Spleen (tissue), 11 donors: ENCODE measurements at regions not wholly inside any gene's neighbourhood (a gene's known extent, or its start where the extent isn't known, plus 50 kb on each side); places are given as distances from the start of the nearest gene placed in this dataset.

ENCODE experiments used
- DNase-seq: peaks from one replicate; pipeline ENCODE4 v3.0.0-alpha.2; 2020
- H3K27ac ChIP-seq, 8 donors: fragments of 200-600 bp; sonication (generic) in 7 of 8; 1 replicate in 4 of 8; 2 replicates in 4 of 8; pipeline versions ENCODE4 v1.5.0 to v1.8.0; 2016 to 2021; ENCODE audit warnings: inconsistent platforms in 4 of 8, mild to moderate bottlenecking in 4 of 8, moderate library complexity in 1 of 8
- H3K27me3 ChIP-seq, 7 donors: fragments of 200-600 bp; sonication (generic) in 6 of 7; replicated peaks in 1 of 7; 1 replicate in 4 of 7; 2 replicates in 3 of 7; pipeline versions ENCODE4 v1.5.0 to v1.8.0; 2016 to 2021; ENCODE audit warnings: inconsistent platforms in 3 of 7, mild to moderate bottlenecking in 1 of 7
- H3K36me3 ChIP-seq, 6 donors: fragments of 200-600 bp; sonication (generic) in 5 of 6; 1 replicate in 4 of 6; 2 replicates in 2 of 6; pipeline versions ENCODE4 v1.5.0 to v1.8.0; 2016 to 2021; ENCODE audit warnings: inconsistent platforms in 2 of 6
- H3K4me1 ChIP-seq, 6 donors: fragments of 200-600 bp; sonication (generic) in 5 of 6; 1 replicate in 3 of 6; 2 replicates in 3 of 6; pipeline versions ENCODE4 v1.5.0 to v1.8.0; 2016 to 2021; ENCODE audit warnings: inconsistent platforms in 3 of 6
- H3K4me3 ChIP-seq, 8 donors: fragments of 200-600 bp; sonication (generic) in 7 of 8; 1 replicate in 4 of 8; 2 replicates in 4 of 8; pipeline versions ENCODE4 v1.5.0 to v1.8.0; 2016 to 2021; ENCODE audit warnings: inconsistent platforms in 4 of 8, mild to moderate bottlenecking in 4 of 8, moderate library complexity in 2 of 8
- H3K9me3 ChIP-seq, 8 donors: fragments of 200-600 bp; sonication (generic) in 7 of 8; 1 replicate in 4 of 8; 2 replicates in 4 of 8; pipeline versions ENCODE4 v1.5.0 to v1.8.0; 2016 to 2021; ENCODE audit warnings: inconsistent platforms in 4 of 8
- CTCF ChIP-seq, 11 experiments: fragments of 200-600 bp in 7 of 11; fragments of 450-650 bp in 4 of 11; sonication (generic) in 4 of 11; IDR thresholded peaks in 8 of 11; conservative IDR thresholded peaks in 3 of 11; 1 replicate in 7 of 11; 2 replicates in 4 of 11; pipeline versions ENCODE4 v1.4.0 to v1.8.0; 2016 to 2021; ENCODE audit warnings: antibody characterized with exemption in 11 of 11, inconsistent platforms in 4 of 11, mild to moderate bottlenecking in 1 of 11
- POLR2A ChIP-seq, 3 donors: fragments of 450-650 bp; IDR thresholded peaks; one replicate each; pipeline ENCODE4 v1.5.1; 2017; ENCODE audit warnings: antibody characterized with exemption in 3 of 3, mild to moderate bottlenecking in 1 of 3
- POLR2AphosphoS5 ChIP-seq, 3 donors: sonication (generic); formaldehyde crosslinking; IDR thresholded peaks; one replicate each; pipeline ENCODE4 v1.5.1; 2017; ENCODE audit warnings: antibody characterized with exemption in 3 of 3
- WGBS, 5 donors: extraction: QIAGEN DNeasy Blood & Tissue Kit in 3 of 5; methylation state at CpG; one replicate each; pipeline versions ENCODE4 v1.1.5 to v1.1.7; 2013 to 2018; 5-methylcytosine and 5-hydroxymethylcytosine counted together
- intact Hi-C: fragments of 100-400 bp; cut with DNase I; formaldehyde crosslinking; loops from one replicate; pipeline ENCODE4 v1.15.0; 2023; ENCODE audit warnings: low total_unique reads
- donor health status: healthy with polysubstance abuse.
- donor health status: DM: no; HTN: no; CAD: no; lungs with moderate emphysema.
- donor health status: DM: no; HTN: no; CAD: no.
- donor health status: Bipolar disorder and iron deficiency.
- donor health status: healthy.
- donor health status: DM: no; HTN: no; CAD: no.
- donor health status: DM: yes; HTN: yes; CAD: no.

DNA sequence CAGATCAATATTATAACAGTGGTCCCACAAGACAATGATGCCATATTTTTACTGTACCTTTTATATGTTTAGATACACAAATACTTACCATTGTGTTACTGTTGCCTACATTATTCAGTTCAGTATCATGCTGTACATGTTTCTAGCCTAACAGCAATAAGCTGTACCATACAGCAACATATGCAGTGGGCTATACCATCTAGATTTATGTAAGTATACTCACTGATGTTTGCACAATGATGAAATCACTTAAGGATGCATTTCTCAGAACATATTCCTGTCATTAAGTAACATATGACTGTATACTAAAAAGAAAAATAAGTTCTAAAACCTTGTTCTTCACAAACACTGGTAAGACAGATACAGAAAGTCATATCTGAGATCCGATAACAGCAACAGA lies 468.6 kb upstream of the SEMA3A start:
- no peak for TF ChIP-seq POLR2AphosphoS5 (IDR thresholded peaks at IDR 0.05)
- no peak for TF ChIP-seq CTCF (IDR thresholded peaks at IDR 0.05 in 8 of 11, conservative IDR thresholded peaks at IDR 0.05 in 3 of 11)
- TF ChIP-seq POLR2A (IDR thresholded peaks at IDR 0.05), result no peak
- H3K27ac ChIP-seq, result no peak overlapping the region
- H3K4me3 ChIP-seq, result no peak overlapping the region
- H3K9me3 ChIP-seq, result no peaks in the 10 kb centered on the region
- 81 to 96% (median 86%) methylated on average over 1 of the region's 1 CpG for WGBS, 5 donors
- H3K36me3 ChIP-seq, result no peaks in the 10 kb centered on the region
- DNase-seq, result no peak
- intact Hi-C loops, result no loop called here
- H3K27me3 ChIP-seq, result no peaks in the 10 kb centered on the region
- no peaks in the 10 kb centered on the region for H3K4me1 ChIP-seq

GRCh38 chr7:84658286-84658685 lies 463.7 kb upstream of the SEMA3A start:
- peaks cover 0 to 3% (median 0%) of the 10 kb centered on the region in 8 donors for H3K9me3 ChIP-seq
- H3K27ac ChIP-seq, result no peak overlapping the region
- H3K4me1 ChIP-seq, result no peaks in the 10 kb centered on the region
- DNase-seq, result no peak
- WGBS, 5 donors, result 88 to 98% (median 89%) methylated on average over 1 of the region's 1 CpG
- no peak overlapping the region for H3K4me3 ChIP-seq
- H3K27me3 ChIP-seq, result no peaks in the 10 kb centered on the region
- intact Hi-C loops, result no loop called here
- TF ChIP-seq CTCF (IDR thresholded peaks at IDR 0.05 in 8 of 11, conservative IDR thresholded peaks at IDR 0.05 in 3 of 11) (no peak), POLR2A (IDR thresholded peaks at IDR 0.05) (no peak), POLR2AphosphoS5 (IDR thresholded peaks at IDR 0.05) (no peak)
- H3K36me3 ChIP-seq, result no peaks in the 10 kb centered on the region

DNA sequence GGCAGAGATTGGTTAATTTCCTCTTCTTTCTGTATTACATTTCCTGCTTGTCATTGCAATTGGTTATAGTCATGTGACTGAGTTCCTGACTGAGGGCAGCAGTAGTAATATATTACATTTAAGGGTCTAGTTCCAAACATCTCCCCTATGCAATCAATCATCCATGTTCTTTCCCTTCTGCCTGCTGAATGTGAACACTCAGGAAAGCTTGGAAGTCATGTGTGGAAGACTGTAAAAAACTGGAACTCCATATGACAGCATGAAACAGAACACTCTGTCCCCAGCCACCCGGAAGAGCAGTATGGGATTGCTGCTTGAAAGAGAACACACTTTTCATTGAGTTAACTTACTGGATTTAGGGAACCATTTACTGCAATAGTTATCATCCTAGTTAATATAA lies 459.7 kb upstream of the SEMA3A start:
- no peaks in the 10 kb centered on the region for H3K27me3 ChIP-seq
- intact Hi-C loops, result no loop called here

GRCh38 chr7:84651876-84652275 lies 457.3 kb upstream of the SEMA3A start:
- intact Hi-C loops, result no loop called here
- H3K27me3 ChIP-seq, result no peaks in the 10 kb centered on the region
- H3K4me1 ChIP-seq, result no peaks in the 10 kb centered on the region
- no peaks in the 10 kb centered on the region for H3K36me3 ChIP-seq
- peaks cover 0 to 3% (median 0%) of the 10 kb centered on the region in 8 donors for H3K9me3 ChIP-seq
- no peak overlapping the region for H3K4me3 ChIP-seq
- 72 to 81% (median 77%) methylated on average over 3 of the region's 3 CpGs for WGBS, 5 donors
- no peak overlapping the region for H3K27ac ChIP-seq
- no peak for TF ChIP-seq POLR2AphosphoS5 (IDR thresholded peaks at IDR 0.05)
- no peak for TF ChIP-seq CTCF (IDR thresholded peaks at IDR 0.05 in 8 of 11, conservative IDR thresholded peaks at IDR 0.05 in 3 of 11)
- no peak for TF ChIP-seq POLR2A (IDR thresholded peaks at IDR 0.05)
- DNase-seq, result no peak

More for the DNA sequence above, 459.7 kb upstream of the SEMA3A start:
- no peak for DNase-seq
- H3K9me3 ChIP-seq, result peaks cover 0 to 3% (median 0%) of the 10 kb centered on the region in 8 donors
- H3K4me3 ChIP-seq, result no peak overlapping the region
- no peaks in the 10 kb centered on the region for H3K36me3 ChIP-seq
- WGBS, 5 donors, result 86 to 98% (median 91%) methylated on average over 1 of the region's 1 CpG
- no peaks in the 10 kb centered on the region for H3K4me1 ChIP-seq
- no peak for TF ChIP-seq CTCF (IDR thresholded peaks at IDR 0.05 in 8 of 11, conservative IDR thresholded peaks at IDR 0.05 in 3 of 11)
- TF ChIP-seq POLR2AphosphoS5 (IDR thresholded peaks at IDR 0.05), result no peak
- no peak for TF ChIP-seq POLR2A (IDR thresholded peaks at IDR 0.05)
- H3K27ac ChIP-seq, result no peak overlapping the region
